ENCODE measurements at regions not wholly inside any gene's neighbourhood (a gene's known extent, or its start where the extent isn't known, plus 50 kb on each side); places are given as distances from the start of the nearest gene placed in this dataset.

- intact Hi-C loops (cut with DNase I), result no loop called here
- Histone ChIP-seq H3K36me3 (no peaks in the 10 kb centered on the region), H3K9me3 (no peaks in the 10 kb centered on the region), H3K4me1 (no peaks in the 10 kb centered on the region), H3K4me3 (no peak overlapping the region), H3K27me3 (no peaks in the 10 kb centered on the region), H3K27ac (no peak overlapping the region)
- TF ChIP-seq CTCF (IDR thresholded peaks at IDR 0.05), result no peak
- ATAC-seq, result no peak
- no peak for DNase-seq
These were observed 377.1 kb upstream of the GOLIM4 start for GRCh38 chr3:168472783-168473182.

DNA sequence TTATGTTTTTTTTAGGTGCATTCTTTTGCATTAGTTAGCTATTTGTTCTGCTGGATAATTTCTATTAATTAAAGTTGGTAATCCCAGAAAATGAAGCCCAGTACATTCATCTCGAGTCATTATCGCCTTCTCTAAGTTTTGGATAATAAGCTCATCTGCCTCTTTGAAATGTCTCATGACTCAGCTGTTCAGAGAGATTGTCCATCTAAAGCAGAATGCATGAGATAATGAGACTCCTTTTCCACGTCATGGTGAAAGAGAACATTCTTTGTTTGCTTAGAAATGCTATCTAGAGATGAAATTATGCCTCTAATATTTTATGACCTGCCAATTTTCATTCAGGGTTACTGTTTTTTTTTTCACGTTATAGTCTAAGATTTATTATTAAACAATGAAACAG is 374.7 kb upstream of the GOLIM4 start:
- intact Hi-C loops (cut with DNase I), result no loop called here
- H3K36me3 ChIP-seq, result no peaks in the 10 kb centered on the region
- DNase-seq (no peak), ATAC-seq (no peak)
- H3K4me1 ChIP-seq, result no peaks in the 10 kb centered on the region
- H3K27me3 ChIP-seq, result no peaks in the 10 kb centered on the region
- no peaks in the 10 kb centered on the region for H3K9me3 ChIP-seq
- TF ChIP-seq CTCF (IDR thresholded peaks at IDR 0.05), result no peak
- H3K4me3 ChIP-seq, result no peak overlapping the region
- no peak overlapping the region for H3K27ac ChIP-seq

DNA sequence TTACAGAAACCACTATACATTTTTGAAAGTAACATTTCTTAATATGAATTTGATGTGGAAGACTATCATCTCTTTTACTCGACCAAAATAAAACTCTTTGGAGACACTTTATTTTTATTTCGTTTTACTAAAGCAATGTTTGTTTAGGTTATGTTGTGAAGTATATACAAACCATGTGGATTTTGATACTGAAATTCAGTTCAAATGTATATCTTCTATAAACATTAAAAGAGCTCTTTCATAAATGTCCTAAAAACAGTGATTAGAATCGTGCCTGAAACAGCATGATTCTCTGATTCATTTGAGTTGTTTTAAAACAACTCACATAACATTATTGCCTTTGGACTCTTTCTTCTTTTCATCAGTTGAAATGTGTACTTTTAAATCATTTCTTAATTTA is 373.7 kb upstream of the GOLIM4 start:
- DNase-seq, result no peak

GRCh38 chr3:168467115-168467714 is 371.5 kb upstream of the GOLIM4 start:
- ATAC-seq, result peak; percentile 96

More for the DNA sequence above, 373.7 kb upstream of the GOLIM4 start:
- H3K9me3 ChIP-seq, result peaks cover 0 to 4% of the 10 kb centered on the region in 2 donors
- intact Hi-C loops (cut with DNase I), result no loop called here
- no peak for ATAC-seq
- H3K4me3 ChIP-seq, result no peak overlapping the region
- H3K36me3 ChIP-seq, result no peaks in the 10 kb centered on the region
- H3K4me1 ChIP-seq, result no peaks in the 10 kb centered on the region
- no peak overlapping the region for H3K27ac ChIP-seq
- no peak for TF ChIP-seq CTCF (IDR thresholded peaks at IDR 0.05)
- no peaks in the 10 kb centered on the region for H3K27me3 ChIP-seq

DNA sequence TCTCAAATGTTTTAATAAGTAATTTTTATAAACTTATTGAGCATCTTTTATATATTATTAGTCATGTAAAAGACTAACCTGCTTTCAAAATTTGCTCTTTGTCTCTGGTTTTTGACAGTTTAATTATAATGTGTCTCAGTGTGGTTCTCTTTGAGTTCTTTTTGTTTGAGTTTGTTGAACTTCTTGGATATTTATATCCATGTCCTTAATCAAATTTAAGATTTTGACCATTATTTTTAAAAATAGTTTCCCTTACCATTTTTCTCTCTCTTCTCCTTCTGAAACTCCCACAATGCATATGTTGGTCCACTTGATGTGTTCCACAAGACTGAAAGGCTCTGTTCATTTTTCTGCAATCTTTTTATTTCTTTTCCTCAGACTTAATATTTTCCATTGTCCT is 366.1 kb upstream of the GOLIM4 start:
- Histone ChIP-seq H3K4me1 (no peaks in the 10 kb centered on the region), H3K36me3 (no peaks in the 10 kb centered on the region), H3K9me3 (peaks cover 0 to 4% of the 10 kb centered on the region in 2 donors), H3K27ac (no peak overlapping the region), H3K27me3 (no peaks in the 10 kb centered on the region), H3K4me3 (no peak overlapping the region)
- intact Hi-C loops (cut with DNase I), result no loop called here
- ATAC-seq (no peak), DNase-seq (no peak)
- TF ChIP-seq CTCF (IDR thresholded peaks at IDR 0.05), result no peak

More at GRCh38 chr3:168467115-168467714, 371.5 kb upstream of the GOLIM4 start:
- Histone ChIP-seq H3K36me3 (no peaks in the 10 kb centered on the region), H3K27me3 (no peaks in the 10 kb centered on the region), H3K27ac (no peak overlapping the region), H3K9me3 (peaks cover 0 to 4% of the 10 kb centered on the region in 2 donors), H3K4me1 (no peaks in the 10 kb centered on the region), H3K4me3 (no peak overlapping the region)
- TF ChIP-seq CTCF (IDR thresholded peaks at IDR 0.05), result peak in 1 of 2 donors; percentile 24
- DNase-seq, result peak in 2 of 4 donors; percentile 30 to 54
- intact Hi-C loops (cut with DNase I), result no loop called here

Measured in left lung (tissue), 4 donors.